IPS DF 4.7 (cell line): ENCODE measurements at regions not wholly inside any gene's neighbourhood (a gene's known extent, or its start where the extent isn't known, plus 50 kb on each side); places are given as distances from the start of the nearest gene placed in this dataset.

Source experiments
- DNase-seq: peaks from one replicate; pipeline ENCODE4 v3.0.0-alpha.2; 2013; ENCODE audit warnings: low spot score; ENCODE audit errors: extremely low read depth

- no peak for DNase-seq
These were observed 159.9 kb upstream of the ADAMTS16 start for GRCh38 chr5:4980201-4980600.

DNA sequence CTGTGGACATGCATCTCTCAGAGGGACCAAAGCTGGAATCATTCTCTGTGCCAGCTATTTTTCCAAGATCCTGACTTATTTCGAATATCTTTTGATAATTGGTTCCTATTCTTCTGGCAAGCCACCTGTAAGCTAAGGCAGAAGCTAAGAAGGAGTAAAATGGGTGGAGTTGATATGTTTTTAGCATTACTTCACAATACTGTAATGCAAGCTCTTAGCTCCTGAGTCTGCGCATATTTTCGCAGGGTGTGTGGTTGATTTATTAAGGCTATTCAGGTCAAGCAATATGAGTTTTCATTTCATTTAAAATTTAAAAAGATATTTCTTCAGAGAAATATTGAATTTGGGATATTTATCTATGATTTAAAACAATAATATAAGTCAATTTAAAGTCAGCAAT lies 158.5 kb upstream of the ADAMTS16 start:
- DNase-seq = no peak

DNA sequence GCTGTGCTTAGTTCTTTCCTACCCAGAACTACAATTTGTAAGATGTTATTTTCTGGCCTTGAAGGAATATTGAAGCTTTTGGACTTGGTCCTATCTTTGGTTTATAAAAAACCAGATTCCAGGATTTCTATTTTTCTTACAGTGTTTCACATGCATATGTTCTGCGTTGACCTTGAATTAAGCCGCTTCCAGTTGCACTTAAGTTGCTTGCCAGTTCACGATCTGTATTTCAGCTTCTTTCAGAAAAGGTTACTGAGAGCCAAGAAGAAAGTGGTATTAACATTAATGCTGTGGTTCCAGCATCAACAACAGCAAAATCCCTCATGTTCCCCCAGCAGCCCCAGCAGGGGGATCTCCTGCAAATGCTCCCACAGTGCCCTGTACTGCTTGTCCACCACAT lies 156.4 kb upstream of the ADAMTS16 start:
- no peak for DNase-seq

GRCh38 chr5:4984461-4984860 lies 155.7 kb upstream of the ADAMTS16 start:
- DNase-seq = no peak

- no peak for DNase-seq
These were observed 152.7 kb upstream of the ADAMTS16 start for GRCh38 chr5:4987431-4987830.

DNA sequence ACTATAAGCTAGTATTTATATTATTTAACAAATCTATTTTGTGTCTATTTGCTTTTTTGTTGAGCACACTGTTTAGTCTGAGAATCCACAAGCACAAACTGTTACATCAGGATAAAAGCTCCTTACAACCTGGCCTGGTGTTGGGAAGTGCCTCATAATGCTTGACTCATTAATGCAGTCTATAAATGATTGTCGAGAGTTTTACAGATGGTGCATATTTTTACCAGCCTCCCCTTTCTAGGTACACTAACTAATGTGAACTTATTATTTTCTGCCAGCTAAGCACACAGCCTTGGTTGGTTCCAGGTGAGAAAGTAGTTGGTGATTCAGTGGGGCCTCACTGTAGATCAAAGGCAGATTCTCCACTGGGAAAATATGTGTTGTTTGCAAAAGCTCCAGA lies 151.0 kb upstream of the ADAMTS16 start:
- no peak for DNase-seq

GRCh38 chr5:4990017-4990416 lies 150.1 kb upstream of the ADAMTS16 start:
- no peak for DNase-seq

DNA sequence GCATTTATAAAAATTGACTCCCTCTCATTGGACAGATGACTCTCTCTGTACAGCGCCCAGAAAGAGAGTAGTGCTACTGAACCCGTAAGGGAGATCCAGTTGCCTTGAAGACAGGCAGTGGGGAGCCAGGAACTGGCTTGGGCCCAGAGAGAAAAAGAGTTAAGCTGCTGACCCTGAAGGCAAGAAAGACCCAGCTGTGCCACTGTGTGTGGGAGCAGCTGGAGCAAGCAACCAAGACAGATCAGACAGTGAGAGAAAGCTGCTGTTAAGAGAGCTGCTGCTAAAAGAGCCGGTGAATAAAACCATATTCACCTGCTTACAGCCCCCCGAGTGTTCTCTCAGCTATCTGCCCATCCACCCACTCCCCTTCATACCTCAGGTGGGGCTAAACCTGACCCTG lies 149.7 kb upstream of the ADAMTS16 start:
- no peak for DNase-seq

DNA sequence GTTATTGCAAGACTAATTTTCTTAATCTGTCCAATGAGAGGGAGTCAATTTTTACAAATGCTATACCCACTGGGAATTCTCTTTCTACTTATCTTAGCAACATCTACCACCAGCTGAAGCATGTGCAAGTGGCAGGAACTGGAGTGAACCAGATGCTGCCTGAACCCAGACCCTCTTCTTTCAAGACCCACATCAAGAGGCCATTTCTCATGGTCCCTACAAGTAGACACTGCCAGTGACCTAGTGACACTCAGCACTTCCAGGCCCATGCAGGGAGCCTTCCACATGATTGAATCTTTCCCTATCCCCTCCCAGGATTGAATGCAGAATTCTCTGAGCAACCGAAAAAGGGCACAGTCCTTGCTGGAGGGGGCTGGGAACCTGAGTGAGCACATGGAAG lies 148.2 kb upstream of the ADAMTS16 start:
- no peak for DNase-seq

GRCh38 chr5:4995014-4995413 lies 145.1 kb upstream of the ADAMTS16 start:
- DNase-seq = no peak

DNA sequence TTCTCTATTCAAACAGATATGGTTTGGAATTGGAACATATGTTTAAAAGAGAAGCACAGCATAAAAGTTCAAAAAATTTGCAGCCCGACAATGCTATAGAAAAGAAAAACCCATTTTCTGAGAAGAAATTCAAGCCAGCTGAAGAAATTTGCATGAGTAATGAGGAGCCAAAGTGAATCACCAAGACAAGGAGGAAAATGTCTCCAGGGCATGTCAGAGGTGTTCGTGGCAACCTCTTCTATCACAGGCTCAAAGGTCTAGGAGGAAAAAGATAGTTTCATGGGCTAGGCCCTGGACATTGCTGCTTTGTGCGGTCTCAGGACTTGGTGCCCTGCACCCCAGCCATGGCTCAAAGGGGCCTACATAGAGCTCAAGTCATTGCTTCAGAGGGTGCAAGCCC lies 134.8 kb upstream of the ADAMTS16 start:
- DNase-seq = no peak

DNA sequence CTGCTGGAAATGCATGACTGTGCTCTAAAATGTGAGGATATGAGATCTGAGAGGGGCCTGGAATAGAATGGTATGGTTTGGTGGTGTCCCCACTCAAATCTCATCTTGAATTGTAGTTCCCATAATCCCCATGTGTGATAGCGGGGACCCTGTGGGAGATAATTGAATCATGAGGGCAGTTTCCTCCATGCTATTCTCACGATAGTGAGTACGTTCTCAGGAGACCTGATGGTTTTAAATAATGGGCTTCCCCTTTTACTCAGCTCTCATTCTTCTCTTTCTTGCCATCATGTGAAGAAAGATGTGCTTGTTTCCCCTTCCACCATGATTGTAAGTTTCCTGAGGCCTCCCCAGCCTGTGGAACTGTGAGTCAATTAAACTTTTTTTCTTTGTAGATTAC lies 133.6 kb upstream of the ADAMTS16 start:
- DNase-seq = no peak

- no peak for DNase-seq
These were observed 130.9 kb upstream of the ADAMTS16 start for GRCh38 chr5:5009240-5009639.

GRCh38 chr5:5011151-5011550 lies 129.0 kb upstream of the ADAMTS16 start:
- DNase-seq = no peak

DNA sequence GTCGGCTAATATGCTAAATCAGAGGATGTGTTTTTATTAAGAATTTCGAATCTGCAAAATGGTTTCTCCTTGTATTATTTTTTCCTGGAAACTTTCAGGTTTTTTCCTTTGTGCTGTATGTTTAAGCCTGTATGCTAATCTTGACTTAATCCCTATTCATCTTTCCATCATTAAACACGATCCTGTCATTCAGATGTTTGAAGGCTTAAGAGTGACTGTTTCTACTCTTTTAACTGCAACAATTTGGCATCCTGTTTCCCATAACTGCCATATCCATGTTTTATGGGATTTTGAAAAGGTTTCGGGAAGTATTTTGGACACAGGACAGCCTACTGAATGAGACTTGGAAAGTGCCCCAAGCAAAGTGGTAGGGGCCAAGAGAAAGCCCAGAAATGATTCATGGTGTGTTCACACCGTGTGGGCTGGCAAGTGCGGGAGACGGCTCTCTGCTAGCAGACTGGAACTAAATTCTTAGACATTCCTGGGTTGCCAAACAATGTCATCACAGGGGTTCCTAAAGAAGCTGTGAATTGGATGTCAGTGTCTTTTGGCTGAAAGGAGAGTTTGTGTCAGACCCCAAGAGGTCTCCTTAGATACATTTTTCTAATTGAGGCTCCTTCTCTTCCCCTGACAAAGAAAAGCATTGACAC lies 125.4 kb upstream of the ADAMTS16 start:
- no peak for DNase-seq

DNA sequence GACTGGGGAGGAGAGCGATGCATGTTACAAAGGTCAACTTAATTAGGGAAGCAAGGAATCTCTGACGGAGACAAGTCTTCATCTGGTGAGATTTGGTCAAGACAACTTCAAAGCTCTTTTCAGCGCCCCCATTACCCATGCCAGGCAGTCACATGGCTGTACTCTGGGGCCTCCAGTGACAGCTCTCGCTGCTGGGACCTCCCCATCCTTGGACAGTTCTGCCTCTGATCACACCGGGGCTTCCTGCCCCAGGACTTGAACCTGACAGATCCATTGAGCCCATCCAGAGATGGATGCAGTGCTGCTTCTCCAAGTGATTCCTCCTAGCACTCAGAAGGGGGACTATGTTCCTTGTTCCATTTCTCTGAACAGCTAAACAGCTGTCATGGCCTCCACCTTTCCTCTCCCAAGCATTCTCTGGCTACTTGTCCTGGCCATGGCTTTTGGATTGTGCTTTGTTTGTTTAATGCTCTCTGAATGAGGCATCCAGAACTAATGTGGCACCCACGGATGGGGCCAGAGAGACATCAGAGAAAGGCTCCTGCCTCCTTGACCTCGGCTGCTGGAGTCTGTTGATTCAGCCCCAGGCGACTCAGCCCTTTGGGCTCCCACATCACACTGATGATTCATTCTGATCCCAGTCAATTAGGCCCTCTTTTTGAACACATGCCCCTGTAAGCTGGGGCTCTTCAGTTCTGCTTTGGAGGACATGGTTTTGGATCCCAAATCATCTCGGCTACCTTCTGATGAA lies 122.1 kb upstream of the ADAMTS16 start:
- no peak for DNase-seq

DNA sequence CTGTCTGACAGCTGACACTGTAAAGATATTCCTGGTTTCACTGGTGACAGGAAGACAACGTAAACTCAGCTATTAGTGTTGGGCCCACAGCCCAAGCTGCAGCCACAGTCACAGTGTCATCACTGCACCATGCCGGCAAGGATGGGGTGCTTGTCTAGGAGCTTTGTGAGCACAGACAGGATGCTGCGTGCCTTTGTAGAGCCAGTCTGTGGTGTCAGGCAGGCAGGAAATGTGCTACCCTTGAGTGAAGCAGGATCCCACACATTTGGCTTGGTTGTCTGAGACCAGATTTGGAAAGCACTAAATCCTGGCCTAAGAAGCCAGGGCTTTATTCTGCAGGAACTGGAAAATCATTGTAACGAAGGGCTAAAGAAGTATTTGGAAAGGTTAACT lies 121.6 kb upstream of the ADAMTS16 start:
- DNase-seq = no peak

DNA sequence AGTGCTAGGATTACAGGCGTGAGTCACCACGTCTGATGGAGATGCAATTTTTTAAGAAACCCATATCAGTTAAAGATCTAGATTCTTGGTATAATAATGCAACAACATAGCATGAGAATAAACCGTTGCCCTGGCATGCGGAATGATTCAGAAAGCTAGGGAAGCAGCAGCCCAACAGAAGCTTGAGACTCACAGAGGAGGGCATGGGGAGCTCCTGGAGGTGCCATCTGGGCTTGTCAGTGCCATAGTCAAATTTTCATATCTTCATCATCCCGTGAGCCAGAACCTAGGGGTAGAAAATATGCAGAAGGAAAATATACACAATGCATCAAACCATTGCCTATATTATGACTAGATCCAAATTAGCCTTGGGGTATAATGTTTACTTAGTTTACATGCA lies 118.7 kb upstream of the ADAMTS16 start:
- DNase-seq = no peak

DNA sequence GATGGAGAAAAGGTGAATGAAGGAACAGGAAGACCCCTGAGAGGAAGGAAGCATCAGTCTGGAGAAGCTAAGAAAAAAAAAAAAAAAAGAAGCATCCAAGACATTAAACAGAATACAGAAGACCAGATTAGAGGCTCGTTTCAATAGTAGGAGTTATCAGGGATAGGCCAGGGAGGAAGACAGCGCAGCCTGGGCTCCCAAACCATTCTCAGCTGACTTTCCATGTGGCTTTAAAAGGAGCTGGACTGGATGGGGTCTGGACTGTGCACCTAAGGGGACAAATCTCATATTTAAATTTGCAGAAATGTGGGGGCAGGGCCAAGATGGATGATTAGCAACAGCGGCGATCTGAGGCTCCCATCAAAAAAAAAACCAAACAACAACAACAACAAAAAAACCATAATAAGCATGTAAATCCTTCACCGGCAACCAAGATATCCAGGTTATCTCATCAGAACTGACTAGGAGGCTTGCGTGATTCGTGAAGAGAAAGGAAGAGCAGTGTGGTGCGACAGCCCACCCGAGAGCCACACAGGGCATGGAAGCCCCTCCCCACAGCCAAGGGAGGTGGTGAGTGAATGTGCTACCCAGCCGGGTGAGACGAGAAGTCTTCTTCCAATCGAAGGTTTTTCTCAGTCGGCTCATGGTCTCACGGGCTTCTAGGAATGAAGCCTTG lies 114.9 kb upstream of the ADAMTS16 start:
- DNase-seq = no peak

DNA sequence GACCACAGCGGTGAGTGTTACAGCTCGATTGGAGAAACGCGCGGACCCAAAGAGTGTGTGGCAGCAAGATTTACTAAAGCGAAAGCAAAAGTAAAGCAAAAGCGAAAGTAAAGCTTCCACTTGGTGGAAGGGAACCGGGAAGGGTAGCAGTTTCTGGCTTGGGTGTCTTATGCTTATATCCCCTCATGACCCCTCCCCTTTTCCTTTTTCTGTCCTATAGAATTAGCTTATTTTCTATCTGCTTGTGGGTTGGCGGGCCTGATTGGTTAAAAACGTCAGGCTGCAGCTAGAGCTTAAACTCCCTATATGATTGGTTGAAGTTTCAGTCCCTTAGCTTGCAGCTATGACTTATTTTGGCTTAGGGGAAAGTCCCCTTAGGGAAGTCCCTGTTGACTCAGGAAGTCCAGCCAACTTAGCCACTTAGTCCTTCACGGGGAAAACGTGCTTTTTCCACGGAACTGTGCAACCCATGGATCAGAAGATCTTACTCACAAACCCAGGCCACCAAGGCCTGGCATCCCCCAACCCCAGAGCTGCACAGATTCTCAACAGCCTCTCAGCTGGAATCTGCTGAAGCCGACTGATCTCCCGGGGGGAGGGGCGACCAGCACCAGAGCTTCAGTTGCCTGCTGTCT lies 114.2 kb upstream of the ADAMTS16 start:
- DNase-seq = no peak

GRCh38 chr5:5026409-5026785 lies 113.7 kb upstream of the ADAMTS16 start:
- DNase-seq = no peak

DNA sequence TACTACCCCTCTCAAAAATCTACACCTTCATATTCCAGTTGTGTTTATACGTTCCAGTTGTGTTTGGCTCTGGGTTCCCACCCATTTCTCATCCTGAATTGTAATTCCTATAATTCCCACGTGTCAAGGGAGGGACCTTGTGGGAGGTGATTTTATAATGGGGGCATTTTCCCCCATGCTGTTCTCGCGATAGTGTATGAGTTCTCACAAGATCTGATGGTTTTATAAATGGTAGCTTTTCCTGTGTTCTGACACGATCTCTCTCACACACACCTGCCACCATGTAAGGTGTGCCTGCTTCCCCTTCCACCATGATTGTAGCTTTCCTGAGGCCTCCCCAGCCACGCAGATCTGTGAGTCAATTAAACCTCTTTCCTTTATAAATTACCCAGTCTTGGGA lies 108.5 kb upstream of the ADAMTS16 start:
- DNase-seq = no peak
